Bronchial epithelial cell (primary cell): ENCODE measurements at regions not wholly inside any gene's neighbourhood (a gene's known extent, or its start where the extent isn't known, plus 50 kb on each side); places are given as distances from the start of the nearest gene placed in this dataset.

Source experiments
- DNase-seq: peaks from one replicate; pipeline ENCODE4 v3.0.0-alpha.2; 2010; ENCODE audit warnings: low read depth
- FAIRE-seq: peaks from 2 replicates; lab custom pipeline; 2011; peaks lifted over from hg19 to GRCh38; lab: Jason Lieb, UNC
- H3K27me3 ChIP-seq: 2 replicates; pipeline ENCODE4 v1.5.1; 2011; ENCODE audit warnings: low read length; ENCODE audit not compliant: control insufficient read depth, insufficient read depth
- H3K36me3 ChIP-seq: 2 replicates; pipeline ENCODE4 v1.5.1; 2011; ENCODE audit warnings: low read length; ENCODE audit not compliant: control insufficient read depth, insufficient read depth
- H3K4me3 ChIP-seq: 2 replicates; pipeline ENCODE4 v1.5.1; 2011; ENCODE audit warnings: mild to moderate bottlenecking, low read depth, low read length, control low read depth
- CTCF ChIP-seq: IDR thresholded peaks from 2 replicates; pipeline ENCODE4 v1.5.1; 2011; ENCODE audit warnings: mild to moderate bottlenecking, moderate library complexity, low read length, control low read depth, inconsistent platforms; ENCODE audit not compliant: insufficient read depth, severe bottlenecking

GRCh38 chr11:92436034-92436920, 211.7 kb downstream of the FAT3 start:
- no peaks in the 10 kb centered on the region for H3K27me3 ChIP-seq
- H3K4me3 ChIP-seq, result no peak overlapping the region
- no peak for TF ChIP-seq CTCF
- FAIRE-seq (no peak), DNase-seq (no peak)
- H3K36me3 ChIP-seq, result no peaks in the 10 kb centered on the region

GRCh38 chr11:92439133-92439532, 214.5 kb downstream of the FAT3 start:
- DNase-seq, result no peak
- Histone ChIP-seq H3K4me3 (no peak overlapping the region), H3K27me3 (no peaks in the 10 kb centered on the region), H3K36me3 (no peaks in the 10 kb centered on the region)
- no peak for FAIRE-seq
- TF ChIP-seq CTCF, result no peak

- Histone ChIP-seq H3K4me3 (no peak overlapping the region), H3K27me3 (no peaks in the 10 kb centered on the region), H3K36me3 (no peaks in the 10 kb centered on the region)
- FAIRE-seq (no peak), DNase-seq (no peak)
- TF ChIP-seq CTCF, result no peak
These were observed 216.3 kb downstream of the FAT3 start for GRCh38 chr11:92440701-92441442.

- DNase-seq, result no peak
- TF ChIP-seq CTCF, result no peak
- H3K36me3 ChIP-seq, result no peaks in the 10 kb centered on the region
- no peak for FAIRE-seq
- H3K4me3 ChIP-seq, result no peak overlapping the region
- no peaks in the 10 kb centered on the region for H3K27me3 ChIP-seq
These were observed 216.8 kb downstream of the FAT3 start for GRCh38 chr11:92441443-92441726.

- DNase-seq, result no peak
- no peak overlapping the region for H3K4me3 ChIP-seq
- no peak for FAIRE-seq
- H3K36me3 ChIP-seq, result no peaks in the 10 kb centered on the region
- H3K27me3 ChIP-seq, result no peaks in the 10 kb centered on the region
- no peak for TF ChIP-seq CTCF
These were observed 218.6 kb downstream of the FAT3 start for GRCh38 chr11:92443199-92443598.
